DND-41 (cell line): ENCODE measurements at regions not wholly inside any gene's neighbourhood (a gene's known extent, or its start where the extent isn't known, plus 50 kb on each side); places are given as distances from the start of the nearest gene placed in this dataset.

Experiments used
- EZH2 ChIP-seq: IDR thresholded peaks from 3 replicates; pipeline ENCODE4 v1.6.1; 2012; ENCODE audit warnings: borderline replicate concordance, low read depth, mild to moderate bottlenecking, moderate library complexity, low read length, inconsistent platforms; ENCODE audit not compliant: severe bottlenecking
- TF ChIP-seq, protein P1 (sequence below): IDR thresholded peaks from 2 replicates; pipeline ENCODE4 v1.5.1; 2012; ENCODE audit warnings: borderline replicate concordance, low read length, moderate library complexity, mild to moderate bottlenecking; ENCODE audit not compliant: poor library complexity, severe bottlenecking; ENCODE audit errors: extremely low read depth

- TF ChIP-seq EZH2 = no peak
- TF ChIP-seq, protein P1, sequence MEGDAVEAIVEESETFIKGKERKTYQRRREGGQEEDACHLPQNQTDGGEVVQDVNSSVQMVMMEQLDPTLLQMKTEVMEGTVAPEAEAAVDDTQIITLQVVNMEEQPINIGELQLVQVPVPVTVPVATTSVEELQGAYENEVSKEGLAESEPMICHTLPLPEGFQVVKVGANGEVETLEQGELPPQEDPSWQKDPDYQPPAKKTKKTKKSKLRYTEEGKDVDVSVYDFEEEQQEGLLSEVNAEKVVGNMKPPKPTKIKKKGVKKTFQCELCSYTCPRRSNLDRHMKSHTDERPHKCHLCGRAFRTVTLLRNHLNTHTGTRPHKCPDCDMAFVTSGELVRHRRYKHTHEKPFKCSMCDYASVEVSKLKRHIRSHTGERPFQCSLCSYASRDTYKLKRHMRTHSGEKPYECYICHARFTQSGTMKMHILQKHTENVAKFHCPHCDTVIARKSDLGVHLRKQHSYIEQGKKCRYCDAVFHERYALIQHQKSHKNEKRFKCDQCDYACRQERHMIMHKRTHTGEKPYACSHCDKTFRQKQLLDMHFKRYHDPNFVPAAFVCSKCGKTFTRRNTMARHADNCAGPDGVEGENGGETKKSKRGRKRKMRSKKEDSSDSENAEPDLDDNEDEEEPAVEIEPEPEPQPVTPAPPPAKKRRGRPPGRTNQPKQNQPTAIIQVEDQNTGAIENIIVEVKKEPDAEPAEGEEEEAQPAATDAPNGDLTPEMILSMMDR = no peak
These were observed 65.5 kb upstream of the KITLG start for GRCh38 chr12:88645816-88646215.
